PC-3 (cell line): ENCODE measurements at regions not wholly inside any gene's neighbourhood (a gene's known extent, or its start where the extent isn't known, plus 50 kb on each side); places are given as distances from the start of the nearest gene placed in this dataset.

Source experiments
- EZH2phosphoT487 ChIP-seq: fragments of 300-600 bp; sonication (generic); IDR thresholded peaks from 2 replicates; pipeline ENCODE4 v1.6.1; 2018; ENCODE audit warnings: mild to moderate bottlenecking, antibody characterized with exemption, low read length, borderline replicate concordance
- TF ChIP-seq, protein P1 (sequence below): fragments of 300-600 bp; sonication (generic); conservative IDR thresholded peaks from 2 replicates; pipeline ENCODE4 v1.5.1; 2017; ENCODE audit warnings: antibody characterized with exemption, low read depth, mild to moderate bottlenecking, low read length

DNA sequence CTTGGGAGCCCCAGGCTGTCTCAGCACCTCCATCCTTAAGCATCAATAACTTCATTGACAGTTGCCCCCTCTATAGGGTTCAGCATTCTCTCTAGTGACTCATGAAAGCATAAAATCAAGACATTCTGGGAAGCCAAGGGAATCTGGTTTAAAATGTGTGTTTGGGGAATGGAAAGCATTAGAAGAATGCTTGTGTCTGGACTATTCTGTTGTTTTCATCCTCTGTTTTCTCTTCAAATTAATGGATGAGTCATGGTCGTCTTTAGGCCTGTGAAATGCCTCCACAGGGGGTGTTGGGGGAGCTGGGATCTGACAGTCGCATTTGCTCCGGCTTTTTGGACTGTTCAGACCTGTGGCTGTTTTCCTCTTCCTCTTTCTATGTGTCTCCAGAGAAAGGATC lies 279.7 kb downstream of the CDC5L start:
- TF ChIP-seq, protein P1, sequence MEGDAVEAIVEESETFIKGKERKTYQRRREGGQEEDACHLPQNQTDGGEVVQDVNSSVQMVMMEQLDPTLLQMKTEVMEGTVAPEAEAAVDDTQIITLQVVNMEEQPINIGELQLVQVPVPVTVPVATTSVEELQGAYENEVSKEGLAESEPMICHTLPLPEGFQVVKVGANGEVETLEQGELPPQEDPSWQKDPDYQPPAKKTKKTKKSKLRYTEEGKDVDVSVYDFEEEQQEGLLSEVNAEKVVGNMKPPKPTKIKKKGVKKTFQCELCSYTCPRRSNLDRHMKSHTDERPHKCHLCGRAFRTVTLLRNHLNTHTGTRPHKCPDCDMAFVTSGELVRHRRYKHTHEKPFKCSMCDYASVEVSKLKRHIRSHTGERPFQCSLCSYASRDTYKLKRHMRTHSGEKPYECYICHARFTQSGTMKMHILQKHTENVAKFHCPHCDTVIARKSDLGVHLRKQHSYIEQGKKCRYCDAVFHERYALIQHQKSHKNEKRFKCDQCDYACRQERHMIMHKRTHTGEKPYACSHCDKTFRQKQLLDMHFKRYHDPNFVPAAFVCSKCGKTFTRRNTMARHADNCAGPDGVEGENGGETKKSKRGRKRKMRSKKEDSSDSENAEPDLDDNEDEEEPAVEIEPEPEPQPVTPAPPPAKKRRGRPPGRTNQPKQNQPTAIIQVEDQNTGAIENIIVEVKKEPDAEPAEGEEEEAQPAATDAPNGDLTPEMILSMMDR = no peak
- no peak for TF ChIP-seq EZH2phosphoT487
